Ishikawa (cell line): ENCODE measurements at regions not wholly inside any gene's neighbourhood (a gene's known extent, or its start where the extent isn't known, plus 50 kb on each side); places are given as distances from the start of the nearest gene placed in this dataset.

Source experiments
- CEBPB ChIP-seq: IDR thresholded peaks from 2 replicates; pipeline ENCODE4 v1.6.1; 2012
- CREB1 ChIP-seq: IDR thresholded peaks from 2 replicates; pipeline ENCODE4 v1.6.1; 2012; ENCODE audit warnings: low read depth
- EGR1 ChIP-seq: IDR thresholded peaks from 2 replicates; pipeline ENCODE4 v1.6.1; 2012
- EP300 ChIP-seq: IDR thresholded peaks from 2 replicates; pipeline ENCODE4 v1.6.1; 2012; ENCODE audit warnings: borderline replicate concordance
- FOXM1 ChIP-seq: IDR thresholded peaks from 2 replicates; pipeline ENCODE4 v1.6.1; 2012; ENCODE audit warnings: low read depth, borderline replicate concordance
- NFIC ChIP-seq: IDR thresholded peaks from 2 replicates; pipeline ENCODE4 v1.6.1; 2012
- RAD21 ChIP-seq: IDR thresholded peaks from 2 replicates; pipeline ENCODE4 v1.6.1; 2012; ENCODE audit warnings: low read depth
- TAF1 ChIP-seq: IDR thresholded peaks from 2 replicates; pipeline ENCODE4 v1.6.1; 2012; ENCODE audit warnings: low read depth, mild to moderate bottlenecking
- TCF12 ChIP-seq: IDR thresholded peaks from 2 replicates; pipeline ENCODE4 v1.6.1; 2012; ENCODE audit warnings: low read depth
- TEAD4 ChIP-seq: IDR thresholded peaks from 2 replicates; pipeline ENCODE4 v1.6.1; 2012
- YY1 ChIP-seq: IDR thresholded peaks from 2 replicates; pipeline ENCODE4 v1.6.1; 2012; ENCODE audit warnings: low read depth
- ZBTB7A ChIP-seq: IDR thresholded peaks from 2 replicates; pipeline ENCODE4 v1.6.1; 2012; ENCODE audit warnings: low read depth
- TF ChIP-seq, protein P1 (sequence below): IDR thresholded peaks from 2 replicates; pipeline ENCODE4 v1.6.1; 2012; ENCODE audit warnings: low read depth, mild to moderate bottlenecking
- TF ChIP-seq, protein P2 (sequence below): IDR thresholded peaks from 2 replicates; pipeline ENCODE4 v1.6.1; 2012
- TF ChIP-seq, protein P3 (sequence below): IDR thresholded peaks from 2 replicates; pipeline ENCODE4 v1.6.1; 2012

DNA sequence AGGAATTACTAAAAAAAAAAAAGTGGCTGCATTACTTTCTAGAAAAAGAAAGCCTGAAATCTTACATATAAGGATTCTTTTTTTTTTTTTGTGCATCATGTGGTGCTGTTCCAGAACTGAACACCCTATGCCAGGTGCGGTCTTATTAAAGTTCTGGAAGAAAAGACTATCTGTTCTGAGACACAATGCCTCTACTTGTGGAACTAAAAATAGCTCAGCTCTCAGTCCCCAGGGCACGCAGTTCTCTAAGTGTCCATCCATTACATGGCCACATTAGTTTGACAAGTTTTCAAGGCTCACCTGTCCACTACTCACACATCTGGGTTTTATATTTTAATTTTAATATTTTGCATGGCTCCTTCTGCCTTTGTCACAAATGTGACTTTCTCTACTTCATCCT is 126.6 kb upstream of the ADAMTS9 start:
- TF ChIP-seq TAF1 = no peak
- TF ChIP-seq TEAD4 = no peak
- TF ChIP-seq RAD21 = no peak
- TF ChIP-seq EP300 = no peak
- TF ChIP-seq ZBTB7A = no peak
- no peak for TF ChIP-seq TCF12
- no peak for TF ChIP-seq CREB1

DNA sequence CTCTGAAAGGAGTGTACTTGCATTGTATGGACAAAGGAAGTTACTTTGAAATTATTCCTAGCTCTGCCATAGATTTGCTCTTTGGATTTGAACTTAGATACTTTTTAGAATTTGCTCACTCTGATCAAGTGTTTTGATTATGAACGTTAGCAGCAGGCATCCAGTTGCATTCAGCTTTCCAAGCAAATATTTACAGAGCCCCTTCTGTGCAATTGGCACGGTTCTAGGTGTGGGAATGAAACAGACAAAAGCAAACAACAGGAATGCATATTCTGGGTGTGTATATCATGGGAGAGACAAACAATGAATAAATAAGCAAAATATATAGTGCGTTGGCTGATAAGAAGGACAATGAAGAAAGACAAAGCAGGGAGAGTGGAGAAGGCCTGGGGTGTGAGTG is 125.5 kb upstream of the ADAMTS9 start:
- TF ChIP-seq, protein P1, sequence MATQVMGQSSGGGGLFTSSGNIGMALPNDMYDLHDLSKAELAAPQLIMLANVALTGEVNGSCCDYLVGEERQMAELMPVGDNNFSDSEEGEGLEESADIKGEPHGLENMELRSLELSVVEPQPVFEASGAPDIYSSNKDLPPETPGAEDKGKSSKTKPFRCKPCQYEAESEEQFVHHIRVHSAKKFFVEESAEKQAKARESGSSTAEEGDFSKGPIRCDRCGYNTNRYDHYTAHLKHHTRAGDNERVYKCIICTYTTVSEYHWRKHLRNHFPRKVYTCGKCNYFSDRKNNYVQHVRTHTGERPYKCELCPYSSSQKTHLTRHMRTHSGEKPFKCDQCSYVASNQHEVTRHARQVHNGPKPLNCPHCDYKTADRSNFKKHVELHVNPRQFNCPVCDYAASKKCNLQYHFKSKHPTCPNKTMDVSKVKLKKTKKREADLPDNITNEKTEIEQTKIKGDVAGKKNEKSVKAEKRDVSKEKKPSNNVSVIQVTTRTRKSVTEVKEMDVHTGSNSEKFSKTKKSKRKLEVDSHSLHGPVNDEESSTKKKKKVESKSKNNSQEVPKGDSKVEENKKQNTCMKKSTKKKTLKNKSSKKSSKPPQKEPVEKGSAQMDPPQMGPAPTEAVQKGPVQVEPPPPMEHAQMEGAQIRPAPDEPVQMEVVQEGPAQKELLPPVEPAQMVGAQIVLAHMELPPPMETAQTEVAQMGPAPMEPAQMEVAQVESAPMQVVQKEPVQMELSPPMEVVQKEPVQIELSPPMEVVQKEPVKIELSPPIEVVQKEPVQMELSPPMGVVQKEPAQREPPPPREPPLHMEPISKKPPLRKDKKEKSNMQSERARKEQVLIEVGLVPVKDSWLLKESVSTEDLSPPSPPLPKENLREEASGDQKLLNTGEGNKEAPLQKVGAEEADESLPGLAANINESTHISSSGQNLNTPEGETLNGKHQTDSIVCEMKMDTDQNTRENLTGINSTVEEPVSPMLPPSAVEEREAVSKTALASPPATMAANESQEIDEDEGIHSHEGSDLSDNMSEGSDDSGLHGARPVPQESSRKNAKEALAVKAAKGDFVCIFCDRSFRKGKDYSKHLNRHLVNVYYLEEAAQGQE = no peak
- TF ChIP-seq CREB1 (no peak), EGR1 (no peak), TAF1 (no peak), FOXM1 (no peak), TCF12 (no peak), YY1 (no peak), RAD21 (no peak), EP300 (no peak), NFIC (no peak), ZBTB7A (no peak), CEBPB (no peak)
- TF ChIP-seq, protein P2, sequence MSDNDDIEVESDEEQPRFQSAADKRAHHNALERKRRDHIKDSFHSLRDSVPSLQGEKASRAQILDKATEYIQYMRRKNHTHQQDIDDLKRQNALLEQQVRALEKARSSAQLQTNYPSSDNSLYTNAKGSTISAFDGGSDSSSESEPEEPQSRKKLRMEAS = no peak
- TF ChIP-seq, protein P3, sequence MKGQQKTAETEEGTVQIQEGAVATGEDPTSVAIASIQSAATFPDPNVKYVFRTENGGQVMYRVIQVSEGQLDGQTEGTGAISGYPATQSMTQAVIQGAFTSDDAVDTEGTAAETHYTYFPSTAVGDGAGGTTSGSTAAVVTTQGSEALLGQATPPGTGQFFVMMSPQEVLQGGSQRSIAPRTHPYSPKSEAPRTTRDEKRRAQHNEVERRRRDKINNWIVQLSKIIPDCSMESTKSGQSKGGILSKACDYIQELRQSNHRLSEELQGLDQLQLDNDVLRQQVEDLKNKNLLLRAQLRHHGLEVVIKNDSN = no peak

DNA sequence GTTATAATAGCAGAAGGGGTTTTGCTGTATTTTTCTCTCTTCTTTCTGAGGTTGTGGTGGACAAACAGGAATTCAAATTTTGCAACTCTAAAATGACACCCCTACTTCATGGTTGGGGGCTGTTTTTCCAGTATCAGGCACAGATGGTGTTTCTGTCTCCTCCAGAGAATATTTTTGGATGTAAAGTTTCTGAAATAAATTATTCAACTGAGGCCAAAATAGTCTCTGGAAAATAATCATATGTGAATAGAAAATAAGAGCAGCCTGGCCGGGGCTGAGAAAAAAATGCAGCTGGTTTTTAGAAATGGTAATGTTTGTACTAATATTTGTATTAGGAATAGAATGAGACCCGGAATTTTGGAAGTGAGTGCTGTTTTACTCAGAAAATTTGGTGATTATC is 121.3 kb upstream of the ADAMTS9 start:
- TF ChIP-seq NFIC (no peak), TEAD4 (no peak)
- TF ChIP-seq, protein P1 = no peak
- TF ChIP-seq, protein P3 = no peak

DNA sequence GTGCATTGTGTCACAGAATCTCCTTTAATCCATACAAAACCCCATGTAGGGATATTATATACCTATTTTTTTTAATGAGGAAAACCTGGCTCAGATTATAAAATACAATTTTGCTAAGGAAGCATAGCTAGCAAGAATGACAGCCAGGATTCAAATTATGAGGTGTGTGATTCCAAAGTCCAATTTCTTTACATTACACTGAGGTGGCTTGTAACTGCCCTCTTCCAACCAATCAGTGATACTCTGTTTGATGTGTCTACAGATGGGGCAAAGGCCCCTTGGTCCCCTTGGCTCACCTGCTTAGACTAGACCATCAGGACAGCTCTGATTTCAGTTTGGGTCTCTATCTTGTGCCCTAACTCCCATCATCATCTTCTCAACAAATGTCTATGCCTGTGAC is 120.3 kb upstream of the ADAMTS9 start:
- TF ChIP-seq NFIC (no peak), RAD21 (no peak), TEAD4 (no peak), FOXM1 (no peak), CREB1 (no peak), CEBPB (no peak)
- TF ChIP-seq, protein P2 = no peak
- TF ChIP-seq, protein P3 = no peak
- TF ChIP-seq, protein P1 = no peak
